DOHH2 (cell line): ENCODE measurements at regions not wholly inside any gene's neighbourhood (a gene's known extent, or its start where the extent isn't known, plus 50 kb on each side); places are given as distances from the start of the nearest gene placed in this dataset.

ENCODE experiments used
- EZH2phosphoT487 ChIP-seq: fragments of 200-600 bp; sonication (generic); IDR thresholded peaks from 2 replicates; pipeline ENCODE4 v1.6.1; 2017; ENCODE audit warnings: borderline replicate concordance, mild to moderate bottlenecking, antibody characterized with exemption, low read length, moderate library complexity, mixed read lengths
- TF ChIP-seq, protein P1 (sequence below): fragments of 200-600 bp; sonication (generic); IDR thresholded peaks from one replicate; pipeline ENCODE4 v1.5.1; 2014; ENCODE audit warnings: antibody characterized with exemption, mild to moderate bottlenecking, low read depth, low read length; ENCODE audit not compliant: poor library complexity, severe bottlenecking

DNA sequence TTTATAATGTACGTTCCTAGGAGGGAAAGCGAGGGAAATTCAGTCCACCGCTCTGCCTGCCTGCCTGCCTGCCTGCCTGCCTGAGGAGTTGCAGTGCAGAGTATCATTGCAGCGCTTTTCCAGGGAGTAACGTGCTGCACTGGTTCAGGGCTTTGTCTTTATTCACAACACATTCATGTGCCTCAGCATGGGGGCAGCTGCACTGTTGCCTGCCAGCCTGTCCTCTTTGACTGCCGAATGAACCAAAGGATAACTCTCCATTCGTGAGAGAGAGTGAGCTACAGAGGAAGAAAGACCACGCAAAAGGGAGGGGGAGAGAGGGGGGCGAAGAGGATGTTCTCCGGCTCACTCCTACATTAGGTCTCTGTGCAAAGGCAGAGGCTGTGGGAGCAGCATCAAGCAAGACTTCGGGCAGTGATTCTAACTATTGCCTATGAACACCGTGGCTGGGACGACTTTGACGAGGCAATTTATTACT lies 791.2 kb downstream of the MAT2B start:
- TF ChIP-seq, protein P1, sequence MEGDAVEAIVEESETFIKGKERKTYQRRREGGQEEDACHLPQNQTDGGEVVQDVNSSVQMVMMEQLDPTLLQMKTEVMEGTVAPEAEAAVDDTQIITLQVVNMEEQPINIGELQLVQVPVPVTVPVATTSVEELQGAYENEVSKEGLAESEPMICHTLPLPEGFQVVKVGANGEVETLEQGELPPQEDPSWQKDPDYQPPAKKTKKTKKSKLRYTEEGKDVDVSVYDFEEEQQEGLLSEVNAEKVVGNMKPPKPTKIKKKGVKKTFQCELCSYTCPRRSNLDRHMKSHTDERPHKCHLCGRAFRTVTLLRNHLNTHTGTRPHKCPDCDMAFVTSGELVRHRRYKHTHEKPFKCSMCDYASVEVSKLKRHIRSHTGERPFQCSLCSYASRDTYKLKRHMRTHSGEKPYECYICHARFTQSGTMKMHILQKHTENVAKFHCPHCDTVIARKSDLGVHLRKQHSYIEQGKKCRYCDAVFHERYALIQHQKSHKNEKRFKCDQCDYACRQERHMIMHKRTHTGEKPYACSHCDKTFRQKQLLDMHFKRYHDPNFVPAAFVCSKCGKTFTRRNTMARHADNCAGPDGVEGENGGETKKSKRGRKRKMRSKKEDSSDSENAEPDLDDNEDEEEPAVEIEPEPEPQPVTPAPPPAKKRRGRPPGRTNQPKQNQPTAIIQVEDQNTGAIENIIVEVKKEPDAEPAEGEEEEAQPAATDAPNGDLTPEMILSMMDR = no peak
- no peak for TF ChIP-seq EZH2phosphoT487
